Left ventricle myocardium inferior (tissue), 1 donor: ENCODE measurements at regions not wholly inside any gene's neighbourhood (a gene's known extent, or its start where the extent isn't known, plus 50 kb on each side); places are given as distances from the start of the nearest gene placed in this dataset.

Source experiments
- DNase-seq: peaks from one replicate; pipeline ENCODE4 v3.0.0-alpha.2; 2020
- H3K27ac ChIP-seq: fragments of 200-600 bp; replicated peaks from 2 replicates; pipeline ENCODE4 v1.8.0; 2021
- H3K27me3 ChIP-seq: fragments of 200-600 bp; 2 replicates; pipeline ENCODE4 v1.8.0; 2021; ENCODE audit warnings: low read depth
- H3K36me3 ChIP-seq: fragments of 200-600 bp; 2 replicates; pipeline ENCODE4 v1.8.0; 2021
- H3K4me1 ChIP-seq: fragments of 200-600 bp; 2 replicates; pipeline ENCODE4 v1.8.0; 2021
- H3K4me3 ChIP-seq: fragments of 200-600 bp; 2 replicates; pipeline ENCODE4 v1.8.0; 2021; ENCODE audit warnings: mild to moderate bottlenecking, moderate library complexity
- H3K9me3 ChIP-seq: fragments of 200-600 bp; replicated peaks from 2 replicates; pipeline ENCODE4 v1.8.0; 2021
- intact Hi-C: fragments of 100-400 bp; cut with micrococcal nuclease; formaldehyde crosslinking; loops from one replicate; pipeline ENCODE4 v1.11.0; 2022
- TF ChIP-seq, protein P1 (sequence below): fragments of 200-600 bp; IDR thresholded peaks from 2 replicates; pipeline ENCODE4 v1.8.0; 2021; ENCODE audit warnings: antibody characterized with exemption, mild to moderate bottlenecking, borderline replicate concordance
- donor health status: DM: no; HTN: yes; CAD: no; lungs with severe emphysema.

- no peaks in the 10 kb centered on the region for H3K4me1 ChIP-seq
- H3K9me3 ChIP-seq, result no peaks in the 10 kb centered on the region
- intact Hi-C loops, result no loop called here
- H3K36me3 ChIP-seq, result no peaks in the 10 kb centered on the region
- H3K27me3 ChIP-seq, result peaks cover 11% of the 10 kb centered on the region
- H3K4me3 ChIP-seq, result no peak overlapping the region
- TF ChIP-seq, protein P1, sequence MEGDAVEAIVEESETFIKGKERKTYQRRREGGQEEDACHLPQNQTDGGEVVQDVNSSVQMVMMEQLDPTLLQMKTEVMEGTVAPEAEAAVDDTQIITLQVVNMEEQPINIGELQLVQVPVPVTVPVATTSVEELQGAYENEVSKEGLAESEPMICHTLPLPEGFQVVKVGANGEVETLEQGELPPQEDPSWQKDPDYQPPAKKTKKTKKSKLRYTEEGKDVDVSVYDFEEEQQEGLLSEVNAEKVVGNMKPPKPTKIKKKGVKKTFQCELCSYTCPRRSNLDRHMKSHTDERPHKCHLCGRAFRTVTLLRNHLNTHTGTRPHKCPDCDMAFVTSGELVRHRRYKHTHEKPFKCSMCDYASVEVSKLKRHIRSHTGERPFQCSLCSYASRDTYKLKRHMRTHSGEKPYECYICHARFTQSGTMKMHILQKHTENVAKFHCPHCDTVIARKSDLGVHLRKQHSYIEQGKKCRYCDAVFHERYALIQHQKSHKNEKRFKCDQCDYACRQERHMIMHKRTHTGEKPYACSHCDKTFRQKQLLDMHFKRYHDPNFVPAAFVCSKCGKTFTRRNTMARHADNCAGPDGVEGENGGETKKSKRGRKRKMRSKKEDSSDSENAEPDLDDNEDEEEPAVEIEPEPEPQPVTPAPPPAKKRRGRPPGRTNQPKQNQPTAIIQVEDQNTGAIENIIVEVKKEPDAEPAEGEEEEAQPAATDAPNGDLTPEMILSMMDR, result no peak
- H3K27ac ChIP-seq, result no peak overlapping the region
- DNase-seq, result no peak
Measured at GRCh38 chr2:47636176-47636575, 65.4 kb upstream of the KCNK12 start.

GRCh38 chr2:47632754-47633153 is 62.0 kb upstream of the KCNK12 start:
- Histone ChIP-seq H3K4me1 (no peaks in the 10 kb centered on the region), H3K27me3 (peaks cover 13% of the 10 kb centered on the region), H3K9me3 (no peaks in the 10 kb centered on the region), H3K36me3 (no peaks in the 10 kb centered on the region), H3K27ac (no peak overlapping the region), H3K4me3 (no peak overlapping the region)
- TF ChIP-seq, protein P1, result no peak
- intact Hi-C loops, result no loop called here
- no peak for DNase-seq

GRCh38 chr2:47631792-47632398 is 61.1 kb upstream of the KCNK12 start:
- intact Hi-C loops, result no loop called here
- Histone ChIP-seq H3K4me3 (no peak overlapping the region), H3K27ac (no peak overlapping the region), H3K27me3 (peaks cover 12% of the 10 kb centered on the region), H3K36me3 (no peaks in the 10 kb centered on the region), H3K4me1 (no peaks in the 10 kb centered on the region), H3K9me3 (no peaks in the 10 kb centered on the region)
- no peak for DNase-seq
- TF ChIP-seq, protein P1, result no peak

DNA sequence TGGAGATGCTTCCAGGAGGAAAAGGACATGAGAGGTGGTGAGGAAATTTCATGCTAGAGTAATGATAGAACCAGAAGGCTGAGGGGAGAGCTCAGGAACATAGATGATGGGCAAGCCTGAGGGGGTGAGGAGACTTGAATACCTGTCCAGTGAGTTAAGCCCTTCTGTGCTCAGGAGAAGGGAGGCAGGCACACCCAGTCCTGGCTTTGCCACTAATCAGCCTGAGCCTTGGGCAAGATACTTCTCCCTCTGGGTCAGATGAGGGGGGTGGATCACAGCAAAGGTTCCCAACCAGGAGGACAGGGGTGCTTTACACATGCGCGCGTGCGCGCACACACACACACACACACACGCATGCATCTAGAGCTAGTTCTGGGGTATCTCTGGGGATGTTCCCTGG is 60.5 kb upstream of the KCNK12 start:
- intact Hi-C loops, result no loop called here
- no peak for DNase-seq
- peaks cover 18% of the 10 kb centered on the region for H3K27me3 ChIP-seq
- no peak overlapping the region for H3K4me3 ChIP-seq
- no peaks in the 10 kb centered on the region for H3K9me3 ChIP-seq
- TF ChIP-seq, protein P1, result no peak
- no peak overlapping the region for H3K27ac ChIP-seq
- no peaks in the 10 kb centered on the region for H3K4me1 ChIP-seq
- no peaks in the 10 kb centered on the region for H3K36me3 ChIP-seq

GRCh38 chr2:47629501-47630460 is 59.0 kb upstream of the KCNK12 start:
- intact Hi-C loops, result no loop called here
- H3K4me3 ChIP-seq, result no peak overlapping the region
- TF ChIP-seq, protein P1, result no peak

More at GRCh38 chr2:47629501-47630460, 59.0 kb upstream of the KCNK12 start:
- Histone ChIP-seq H3K27ac (no peak overlapping the region), H3K36me3 (no peaks in the 10 kb centered on the region), H3K27me3 (peaks cover 20% of the 10 kb centered on the region), H3K4me1 (no peaks in the 10 kb centered on the region), H3K9me3 (no peaks in the 10 kb centered on the region)
- no peak for DNase-seq
